ENCODE measurements at regions not wholly inside any gene's neighbourhood (a gene's known extent, or its start where the extent isn't known, plus 50 kb on each side); places are given as distances from the start of the nearest gene placed in this dataset.

GRCh38 chr6:164015088-164015484 is 600.6 kb downstream of the QKI start:
- no peaks in the 10 kb centered on the region for H3K4me1 ChIP-seq (ENCODE audit: low read depth, poor library complexity, severe bottlenecking)
- H3K9ac ChIP-seq, result no peak overlapping the region
- H3K27ac ChIP-seq, result no peak overlapping the region
- H3K79me2 ChIP-seq (ENCODE audit: insufficient read depth, low read depth), result no peaks in the 10 kb centered on the region
- TF ChIP-seq CTCF (conservative IDR thresholded peaks at IDR 0.05; ENCODE audit: low read depth, low read length), result no peak
- no peak overlapping the region for H3K4me3 ChIP-seq (IDR thresholded peaks at IDR 0.05; ENCODE audit: insufficient read depth, low read depth, low read length)
- no peak overlapping the region for H2AFZ ChIP-seq (ENCODE audit: low read depth)
- H4K20me1 ChIP-seq (ENCODE audit: insufficient read depth), result no peaks in the 10 kb centered on the region
- no peaks in the 10 kb centered on the region for H3K36me3 ChIP-seq (ENCODE audit: insufficient read depth)
- H3K27me3 ChIP-seq (ENCODE audit: insufficient read depth, low read depth), result no peaks in the 10 kb centered on the region
- no peak overlapping the region for H3K4me2 ChIP-seq

- Histone ChIP-seq H2AFZ (ENCODE audit: low read depth) (no peak overlapping the region), H3K79me2 (ENCODE audit: insufficient read depth, low read depth) (no peaks in the 10 kb centered on the region)
- no peak for TF ChIP-seq CTCF (conservative IDR thresholded peaks at IDR 0.05; ENCODE audit: low read depth, low read length)
Measured at GRCh38 chr6:164014346-164015087, 600.0 kb downstream of the QKI start.

GRCh38 chr6:164013480-164014208 is 599.1 kb downstream of the QKI start:
- no peaks in the 10 kb centered on the region for H3K79me2 ChIP-seq (ENCODE audit: insufficient read depth, low read depth)
- no peak overlapping the region for H3K4me3 ChIP-seq (IDR thresholded peaks at IDR 0.05; ENCODE audit: insufficient read depth, low read depth, low read length)
- H3K27me3 ChIP-seq (ENCODE audit: insufficient read depth, low read depth), result no peaks in the 10 kb centered on the region
- H3K36me3 ChIP-seq (ENCODE audit: insufficient read depth), result no peaks in the 10 kb centered on the region
- H3K27ac ChIP-seq, result no peak overlapping the region
- no peak for TF ChIP-seq CTCF (conservative IDR thresholded peaks at IDR 0.05; ENCODE audit: low read depth, low read length)
- no peaks in the 10 kb centered on the region for H3K4me1 ChIP-seq (ENCODE audit: low read depth, poor library complexity, severe bottlenecking)
- H3K4me2 ChIP-seq, result no peak overlapping the region
- no peak overlapping the region for H2AFZ ChIP-seq (ENCODE audit: low read depth)
- H4K20me1 ChIP-seq (ENCODE audit: insufficient read depth), result no peaks in the 10 kb centered on the region
- H3K9ac ChIP-seq, result no peak overlapping the region

More at GRCh38 chr6:164014346-164015087, 600.0 kb downstream of the QKI start:
- Histone ChIP-seq H3K36me3 (ENCODE audit: insufficient read depth) (no peaks in the 10 kb centered on the region), H3K4me2 (no peak overlapping the region), H3K27me3 (ENCODE audit: insufficient read depth, low read depth) (no peaks in the 10 kb centered on the region), H3K27ac (no peak overlapping the region), H3K4me1 (ENCODE audit: low read depth, poor library complexity, severe bottlenecking) (no peaks in the 10 kb centered on the region), H3K9ac (no peak overlapping the region), H4K20me1 (ENCODE audit: insufficient read depth) (no peaks in the 10 kb centered on the region), H3K4me3 (IDR thresholded peaks at IDR 0.05; ENCODE audit: insufficient read depth, low read depth, low read length) (no peak overlapping the region)

- Histone ChIP-seq H3K4me2 (no peak overlapping the region), H3K9ac (no peak overlapping the region), H3K27me3 (ENCODE audit: insufficient read depth, low read depth) (no peaks in the 10 kb centered on the region), H3K4me3 (IDR thresholded peaks at IDR 0.05; ENCODE audit: insufficient read depth, low read depth, low read length) (no peak overlapping the region), H3K4me1 (ENCODE audit: low read depth, poor library complexity, severe bottlenecking) (no peaks in the 10 kb centered on the region), H3K79me2 (ENCODE audit: insufficient read depth, low read depth) (no peaks in the 10 kb centered on the region), H3K27ac (no peak overlapping the region), H4K20me1 (ENCODE audit: insufficient read depth) (no peaks in the 10 kb centered on the region), H2AFZ (ENCODE audit: low read depth) (no peak overlapping the region), H3K36me3 (ENCODE audit: insufficient read depth) (no peaks in the 10 kb centered on the region)
- no peak for TF ChIP-seq CTCF (conservative IDR thresholded peaks at IDR 0.05; ENCODE audit: low read depth, low read length)
Measured at GRCh38 chr6:164011321-164011720, 596.8 kb downstream of the QKI start.
